HG02588 (cell line): ENCODE measurements at regions not wholly inside any gene's neighbourhood (a gene's known extent, or its start where the extent isn't known, plus 50 kb on each side); places are given as distances from the start of the nearest gene placed in this dataset.

Experiments
- ATAC-seq: cut with Tn5 transposase; IDR thresholded peaks from one replicate; pipeline ENCODE4 v1.9.1; 2021; ENCODE audit warnings: mild to moderate bottlenecking, moderate library complexity; ENCODE audit not compliant: unreplicated experiment

GRCh38 chr1:232292239-232292638 lies 337.7 kb downstream of the SIPA1L2 start:
- no peak for ATAC-seq

GRCh38 chr1:232291681-232292080 lies 338.3 kb downstream of the SIPA1L2 start:
- ATAC-seq = no peak

- no peak for ATAC-seq
Observed at GRCh38 chr1:232291261-232291660, 338.7 kb downstream of the SIPA1L2 start.

- no peak for ATAC-seq
Observed at GRCh38 chr1:232290570-232290969, 339.4 kb downstream of the SIPA1L2 start.

- no peak for ATAC-seq
Observed at GRCh38 chr1:232287676-232288569, 342.0 kb downstream of the SIPA1L2 start.

GRCh38 chr1:232285138-232285537 lies 344.8 kb downstream of the SIPA1L2 start:
- ATAC-seq = no peak

GRCh38 chr1:232283864-232284263 lies 346.1 kb downstream of the SIPA1L2 start:
- no peak for ATAC-seq

- no peak for ATAC-seq
Observed at GRCh38 chr1:232282498-232282897, 347.4 kb downstream of the SIPA1L2 start.

GRCh38 chr1:232280910-232281309 lies 349.0 kb downstream of the SIPA1L2 start:
- ATAC-seq = no peak

- ATAC-seq = no peak
Observed at GRCh38 chr1:232279909-232280400, 350.0 kb downstream of the SIPA1L2 start.

GRCh38 chr1:232278925-232279324 lies 351.0 kb downstream of the SIPA1L2 start:
- no peak for ATAC-seq

GRCh38 chr1:232276651-232277050 lies 353.3 kb downstream of the SIPA1L2 start:
- no peak for ATAC-seq

GRCh38 chr1:232274999-232275710 lies 354.8 kb downstream of the SIPA1L2 start:
- no peak for ATAC-seq

GRCh38 chr1:232274236-232274855 lies 355.6 kb downstream of the SIPA1L2 start:
- no peak for ATAC-seq

GRCh38 chr1:232273011-232273410 lies 356.9 kb downstream of the SIPA1L2 start:
- no peak for ATAC-seq

- ATAC-seq = no peak
Observed at GRCh38 chr1:232271991-232272589, 357.8 kb downstream of the SIPA1L2 start.

GRCh38 chr1:232271299-232271698 lies 358.6 kb downstream of the SIPA1L2 start:
- ATAC-seq = no peak

GRCh38 chr1:232269988-232270387 lies 359.9 kb downstream of the SIPA1L2 start:
- ATAC-seq = no peak

GRCh38 chr1:232267837-232268598 lies 361.9 kb downstream of the SIPA1L2 start:
- ATAC-seq = no peak

- no peak for ATAC-seq
Observed at GRCh38 chr1:232267092-232267836, 362.7 kb downstream of the SIPA1L2 start.
